Calu3 (cell line): ENCODE measurements at regions not wholly inside any gene's neighbourhood (a gene's known extent, or its start where the extent isn't known, plus 50 kb on each side); places are given as distances from the start of the nearest gene placed in this dataset.

Source experiments
- BruUV-seq: library from RNA; stranded (reverse); fragments of 400-500 nt; replicated peaks from 2 replicates; lab custom pipeline; 2021; lab: Mats Ljungman, UMichigan
- CTCF ChIA-PET: fragments of 300-600 bp; sonication (Branson Sonifier 250); formaldehyde crosslinking; loops from one replicate; lab custom pipeline; 2022; ENCODE audit warnings: antibody characterized with exemption; lab: Charles Lee
- DNase-seq: peaks from one replicate; pipeline ENCODE4 v3.0.0; 2022
- H3K27ac Mint-ChIP-seq: one replicate; pipeline ENCODE4 v1.8.0; 2022; ENCODE audit warnings: mixed read lengths; ENCODE audit not compliant: unreplicated experiment
- H3K27me3 Mint-ChIP-seq: one replicate; pipeline ENCODE4 v1.8.0; 2022; ENCODE audit warnings: mixed read lengths; ENCODE audit not compliant: unreplicated experiment
- H3K36me3 Mint-ChIP-seq: one replicate; pipeline ENCODE4 v1.8.0; 2022; ENCODE audit warnings: mild to moderate bottlenecking, moderate library complexity, mixed read lengths; ENCODE audit not compliant: insufficient read depth, unreplicated experiment
- H3K4me1 Mint-ChIP-seq: one replicate; pipeline ENCODE4 v1.8.0; 2022; ENCODE audit warnings: mild to moderate bottlenecking, low read depth, mixed read lengths; ENCODE audit not compliant: unreplicated experiment
- H3K4me3 Mint-ChIP-seq: one replicate; pipeline ENCODE4 v1.8.0; 2022; ENCODE audit warnings: mild to moderate bottlenecking, low read depth, moderate library complexity, mixed read lengths; ENCODE audit not compliant: unreplicated experiment
- H3K9me3 Mint-ChIP-seq: one replicate; pipeline ENCODE4 v1.8.0; 2022; ENCODE audit warnings: low read depth, mixed read lengths; ENCODE audit not compliant: unreplicated experiment
- CTCF ChIP-seq: fragments of 200-600 bp; IDR thresholded peaks from one replicate; pipeline ENCODE4 v1.8.0; 2022; ENCODE audit warnings: antibody characterized with exemption; ENCODE audit not compliant: unreplicated experiment
- intact Hi-C: fragments of 100-400 bp; cut with micrococcal nuclease; formaldehyde crosslinking; loops from one replicate; pipeline ENCODE4 v1.10.0; 2022; ENCODE audit not compliant: unreplicated experiment

DNA sequence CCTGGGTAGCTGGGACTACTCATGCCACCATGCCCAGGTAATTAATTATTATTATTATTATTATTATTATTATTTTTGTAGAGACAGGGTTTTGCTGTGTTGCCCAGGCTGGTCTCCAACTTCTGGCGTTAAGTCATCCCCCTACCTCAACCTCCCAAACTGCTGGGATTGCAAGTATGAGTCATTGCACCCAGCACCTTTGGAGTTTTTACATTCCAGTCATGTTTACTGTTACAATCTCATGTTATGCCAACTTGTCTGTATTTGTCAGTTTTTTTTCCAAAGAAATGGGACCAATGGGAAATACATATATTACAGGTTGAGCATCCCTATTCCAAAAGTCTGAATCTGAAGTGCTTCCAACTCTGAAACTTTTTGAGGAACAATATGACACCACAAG lies 903.8 kb downstream of the SLC4A3 start:
- intact Hi-C loops, result no loop called here
- CTCF ChIA-PET, result no interaction called here
- TF ChIP-seq CTCF, result no peak
- no TSS peak for BruUV-seq
- no peak overlapping the region for H3K27ac Mint-ChIP-seq
- no peaks in the 10 kb centered on the region for H3K27me3 Mint-ChIP-seq
- peaks cover 18% of the 10 kb centered on the region for H3K4me1 Mint-ChIP-seq
- no peak for DNase-seq
- peaks cover 7% of the 10 kb centered on the region for H3K9me3 Mint-ChIP-seq
- no peak overlapping the region for H3K4me3 Mint-ChIP-seq
- no peaks in the 10 kb centered on the region for H3K36me3 Mint-ChIP-seq

DNA sequence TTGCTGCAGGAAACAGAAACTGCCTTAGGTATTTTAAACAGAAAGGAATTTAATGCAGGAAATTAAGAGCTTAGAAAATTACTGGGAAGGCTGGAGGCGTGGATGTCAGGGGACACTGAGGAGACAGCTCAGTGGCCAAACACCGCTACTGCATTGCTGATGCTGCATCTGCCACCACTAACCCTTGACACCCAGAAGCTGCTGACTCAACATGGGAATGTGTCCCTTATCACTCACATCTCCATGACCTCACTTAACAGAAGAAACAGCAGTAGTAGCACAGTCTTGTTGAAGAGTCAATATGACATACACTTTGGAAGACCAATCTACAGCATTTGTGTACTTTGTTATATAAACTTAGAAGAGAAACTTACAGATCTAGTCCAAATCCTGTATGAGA lies 906.1 kb downstream of the SLC4A3 start:
- DNase-seq, result peak; percentile 47
- CTCF ChIA-PET, result interaction anchor here (0.6 to 0.7 kb wide), 2 partner anchors 34 to 448 kb away, joined by 3 to 4 read pairs; no protein-coding TSS in a partner anchor
- intact Hi-C loops, result no loop called here
- Mint-ChIP-seq H3K4me3 (no peak overlapping the region), H3K27me3 (no peaks in the 10 kb centered on the region), H3K4me1 (peaks cover 10% of the 10 kb centered on the region), H3K9me3 (peaks cover 4% of the 10 kb centered on the region), H3K36me3 (no peaks in the 10 kb centered on the region), H3K27ac (no peak overlapping the region)
- no TSS peak for BruUV-seq
- peak; percentile 40 for TF ChIP-seq CTCF

GRCh38 chr2:220539481-220539880 lies 912.1 kb downstream of the SLC4A3 start:
- no peak for TF ChIP-seq CTCF
- H3K4me1 Mint-ChIP-seq, result no peaks in the 10 kb centered on the region

DNA sequence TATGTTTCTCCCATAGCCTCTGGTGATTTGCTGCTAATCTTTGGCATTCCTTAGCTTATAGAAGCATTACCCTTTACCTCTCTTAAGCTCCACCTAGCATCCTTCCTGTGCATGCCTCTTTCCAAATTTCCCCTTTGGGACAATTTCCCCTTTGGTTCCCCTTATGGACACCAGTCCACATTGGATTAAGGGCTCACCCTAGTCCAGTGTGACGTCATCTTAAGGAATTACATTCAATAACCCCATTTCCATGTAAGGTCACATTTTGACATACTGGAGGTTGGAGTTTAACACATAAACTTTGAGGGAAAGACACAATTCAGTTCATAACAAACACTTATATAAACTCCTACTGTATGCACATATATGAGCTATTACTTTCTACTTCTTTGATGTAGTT lies 916.6 kb downstream of the SLC4A3 start:
- no peaks in the 10 kb centered on the region for H3K36me3 Mint-ChIP-seq
- no TSS peak for BruUV-seq
- H3K27me3 Mint-ChIP-seq, result peaks cover 13% of the 10 kb centered on the region
- H3K9me3 Mint-ChIP-seq, result peaks cover 16% of the 10 kb centered on the region
- no peak for TF ChIP-seq CTCF
- H3K4me1 Mint-ChIP-seq, result no peaks in the 10 kb centered on the region
- no peak overlapping the region for H3K27ac Mint-ChIP-seq
- no peak overlapping the region for H3K4me3 Mint-ChIP-seq
- DNase-seq, result no peak
- CTCF ChIA-PET, result no interaction called here
- intact Hi-C loops, result no loop called here

More at GRCh38 chr2:220539481-220539880, 912.1 kb downstream of the SLC4A3 start:
- no peaks in the 10 kb centered on the region for H3K27me3 Mint-ChIP-seq
- peaks cover 7% of the 10 kb centered on the region for H3K9me3 Mint-ChIP-seq
- no peaks in the 10 kb centered on the region for H3K36me3 Mint-ChIP-seq
- no TSS peak for BruUV-seq
- H3K4me3 Mint-ChIP-seq, result no peak overlapping the region
- CTCF ChIA-PET, result no interaction called here
- intact Hi-C loops, result no loop called here
- DNase-seq, result no peak
- H3K27ac Mint-ChIP-seq, result no peak overlapping the region
